8988T (cell line): ENCODE measurements at regions not wholly inside any gene's neighbourhood (a gene's known extent, or its start where the extent isn't known, plus 50 kb on each side); places are given as distances from the start of the nearest gene placed in this dataset.
"Not testable (repeated sequence)": the region's sequence is repeated elsewhere in the genome, so short reads cannot be mapped to it uniquely, and the experiment has no call there.

Experiments used
- DNase-seq: peaks from one replicate; pipeline ENCODE4 v3.0.0; 2011

- DNase-seq: not testable (repeated sequence)
These were observed 352.0 kb downstream of the OR4F29 start for GRCh38 chr1:99481-99880.

- DNase-seq: not testable (repeated sequence)
These were observed 352.7 kb downstream of the OR4F29 start for GRCh38 chr1:98811-99210.

GRCh38 chr1:91279-91678 lies 360.2 kb downstream of the OR4F29 start:
- DNase-seq: not testable (repeated sequence)

GRCh38 chr1:88110-88509 lies 363.4 kb downstream of the OR4F29 start:
- not testable (repeated sequence) for DNase-seq

- not testable (repeated sequence) for DNase-seq
These were observed 372.3 kb downstream of the OR4F29 start for GRCh38 chr1:79152-79551.

GRCh38 chr1:65119-65518 lies 386.4 kb downstream of the OR4F29 start, which contains the start of gene OR4F5:
Gene OR4F5, plus strand, starts transcription at chr1:65419.
- not testable (repeated sequence) for DNase-seq

- DNase-seq: not testable (repeated sequence)
These were observed 395.4 kb downstream of the OR4F29 start for GRCh38 chr1:56014-56531.

- DNase-seq: not testable (repeated sequence)
These were observed 398.3 kb downstream of the OR4F29 start for GRCh38 chr1:53182-53581.

- not testable (repeated sequence) for DNase-seq
These were observed 409.5 kb downstream of the OR4F29 start for GRCh38 chr1:41965-42466.

GRCh38 chr1:41197-41596 lies 410.3 kb downstream of the OR4F29 start:
- DNase-seq: not testable (repeated sequence)

- DNase-seq: not testable (repeated sequence)
These were observed 422.3 kb downstream of the OR4F29 start for GRCh38 chr1:29183-29582.

- DNase-seq: not testable (repeated sequence)
These were observed 434.2 kb downstream of the OR4F29 start for GRCh38 chr1:17298-17697.

- not testable (repeated sequence) for DNase-seq
These were observed 435.5 kb downstream of the OR4F29 start for GRCh38 chr1:16025-16424.

- DNase-seq: not testable (repeated sequence)
These were observed 441.3 kb downstream of the OR4F29 start for GRCh38 chr1:9941-10717.
